SK-N-SH treated with all-trans-retinoic acid at 6 μM for 48 hours (cell line): ENCODE measurements at regions not wholly inside any gene's neighbourhood (a gene's known extent, or its start where the extent isn't known, plus 50 kb on each side); places are given as distances from the start of the nearest gene placed in this dataset.

Source experiments
- ATAC-seq: fragments of 200-7000 bp; cut with Tn5 transposase; 3 replicates; pipeline ENCODE4 v1.9.1; 2020; ENCODE audit warnings: mild to moderate bottlenecking, moderate library complexity
- ARNTL ChIP-seq: fragments of 450-650 bp; formaldehyde crosslinking; IDR thresholded peaks from 2 replicates; pipeline ENCODE4 v1.5.0; 2020; ENCODE audit warnings: low read depth, mild to moderate bottlenecking, moderate library complexity, borderline replicate concordance
- BACH2 ChIP-seq: fragments of 250-450 bp; sonication (Bioruptor Pico); IDR thresholded peaks from 2 replicates; pipeline ENCODE4 v1.9.0; 2021; ENCODE audit warnings: mild to moderate bottlenecking, borderline replicate concordance
- CREB5 ChIP-seq: fragments of 250-450 bp; sonication (Bioruptor Pico); IDR thresholded peaks from 2 replicates; pipeline ENCODE4 v1.5.1; 2020; ENCODE audit warnings: low read depth, mild to moderate bottlenecking, moderate library complexity
- CSDC2 ChIP-seq: fragments of 250-450 bp; sonication (Bioruptor Pico); IDR thresholded peaks from 2 replicates; pipeline ENCODE4 v1.5.0; 2020; ENCODE audit warnings: mild to moderate bottlenecking, moderate library complexity
- CSRNP3 ChIP-seq: fragments of 250-450 bp; sonication (Bioruptor Pico); IDR thresholded peaks from 2 replicates; pipeline ENCODE4 v1.5.1; 2021; ENCODE audit warnings: mild to moderate bottlenecking, moderate library complexity
- ESRRG ChIP-seq: fragments of 250-450 bp; sonication (Bioruptor Pico); IDR thresholded peaks from 2 replicates; pipeline ENCODE4 v1.6.1; 2021; ENCODE audit warnings: mild to moderate bottlenecking
- GLIS3 ChIP-seq: fragments of 250-450 bp; sonication (Bioruptor Pico); IDR thresholded peaks from 2 replicates; pipeline ENCODE4 v1.5.0; 2020; ENCODE audit warnings: mild to moderate bottlenecking, moderate library complexity
- PATZ1 ChIP-seq: fragments of 250-450 bp; sonication (Bioruptor Pico); IDR thresholded peaks from 2 replicates; pipeline ENCODE4 v1.8.0; 2020; ENCODE audit warnings: mild to moderate bottlenecking, moderate library complexity, borderline replicate concordance
- POU6F1 ChIP-seq: fragments of 250-450 bp; sonication (Bioruptor Pico); IDR thresholded peaks from 2 replicates; pipeline ENCODE4 v1.8.0; 2021; ENCODE audit warnings: low read depth, mild to moderate bottlenecking, moderate library complexity, borderline replicate concordance
- PPARA ChIP-seq: fragments of 250-450 bp; sonication (Bioruptor Pico); IDR thresholded peaks from 2 replicates; pipeline ENCODE4 v1.5.0; 2020; ENCODE audit warnings: mild to moderate bottlenecking, borderline replicate concordance
- RARB ChIP-seq: fragments of 250-450 bp; sonication (Bioruptor Pico); IDR thresholded peaks from 2 replicates; pipeline ENCODE4 v1.8.0; 2021; ENCODE audit warnings: mild to moderate bottlenecking, moderate library complexity
- SNAI2 ChIP-seq: fragments of 250-450 bp; sonication (Bioruptor Pico); IDR thresholded peaks from 2 replicates; pipeline ENCODE4 v1.5.0; 2020; ENCODE audit warnings: mild to moderate bottlenecking, moderate library complexity
- TCF4 ChIP-seq: fragments of 250-450 bp; sonication (Bioruptor Pico); IDR thresholded peaks from 2 replicates; pipeline ENCODE4 v1.8.0; 2021; ENCODE audit warnings: mild to moderate bottlenecking, moderate library complexity, borderline replicate concordance
- TOX ChIP-seq: fragments of 250-450 bp; sonication (Bioruptor Pico); IDR thresholded peaks from 2 replicates; pipeline ENCODE4 v1.8.0; 2021; ENCODE audit warnings: mild to moderate bottlenecking, moderate library complexity, borderline replicate concordance
- TSHZ2 ChIP-seq: fragments of 250-450 bp; sonication (Bioruptor Pico); IDR thresholded peaks from 2 replicates; pipeline ENCODE4 v1.5.0; 2020; ENCODE audit warnings: mild to moderate bottlenecking, moderate library complexity
- ZC3H10 ChIP-seq: fragments of 250-450 bp; sonication (Bioruptor Pico); IDR thresholded peaks from 2 replicates; pipeline ENCODE4 v1.5.1; 2021; ENCODE audit warnings: mild to moderate bottlenecking, moderate library complexity
- ZFP3 ChIP-seq: fragments of 250-450 bp; sonication (Bioruptor Pico); IDR thresholded peaks from 2 replicates; pipeline ENCODE4 v1.5.0; 2020; ENCODE audit warnings: mild to moderate bottlenecking, moderate library complexity
- ZFP30 ChIP-seq: fragments of 450-650 bp; formaldehyde crosslinking; IDR thresholded peaks from 2 replicates; pipeline ENCODE4 v1.5.0; 2022; ENCODE audit warnings: mild to moderate bottlenecking, moderate library complexity
- ZNF8 ChIP-seq: fragments of 450-650 bp; formaldehyde crosslinking; IDR thresholded peaks from 2 replicates; pipeline ENCODE4 v1.5.0; 2020; ENCODE audit warnings: mild to moderate bottlenecking, moderate library complexity

- TF ChIP-seq TOX (CRISPR knock-in tag) (no peak), ARNTL (CRISPR knock-in tag) (no peak), CREB5 (CRISPR knock-in tag) (no peak), SNAI2 (CRISPR knock-in tag) (no peak), ZFP30 (no peak), ZFP3 (CRISPR knock-in tag) (no peak), CSRNP3 (CRISPR knock-in tag) (no peak), PPARA (CRISPR knock-in tag) (no peak), ZNF8 (CRISPR knock-in tag) (no peak), ZC3H10 (no peak)
- TF ChIP-seq, all 23 proteins: peak for 0
- no peak for ATAC-seq
Measured at GRCh38 chr2:128781166-128781565, 462.5 kb upstream of the HS6ST1 start.

GRCh38 chr2:128781585-128782385 is 463.1 kb upstream of the HS6ST1 start:
- ATAC-seq = no peak

GRCh38 chr2:128782411-128783192 is 463.9 kb upstream of the HS6ST1 start:
- TF ChIP-seq POU6F1 = no peak
- TF ChIP-seq ESRRG (CRISPR knock-in tag) = no peak
- no peak for TF ChIP-seq GLIS3
- no peak for TF ChIP-seq SNAI2 (CRISPR knock-in tag)
- no peak for TF ChIP-seq PATZ1 (CRISPR knock-in tag)
- TF ChIP-seq CREB5 (CRISPR knock-in tag) = no peak
- no peak for TF ChIP-seq TSHZ2 (CRISPR knock-in tag)
- no peak for TF ChIP-seq CSDC2 (CRISPR knock-in tag)
- TF ChIP-seq RARB = no peak
- no peak for TF ChIP-seq ARNTL (CRISPR knock-in tag)
- TF ChIP-seq CSRNP3 (CRISPR knock-in tag) = no peak
- TF ChIP-seq BACH2 = no peak
- TF ChIP-seq PPARA (CRISPR knock-in tag) = no peak
- no peak for ATAC-seq

More at GRCh38 chr2:128781585-128782385, 463.1 kb upstream of the HS6ST1 start:
- TF ChIP-seq ZNF8 (CRISPR knock-in tag) (no peak), TOX (CRISPR knock-in tag) (no peak), TCF4 (CRISPR knock-in tag) (no peak), CREB5 (CRISPR knock-in tag) (no peak)
